ENCODE measurements at regions not wholly inside any gene's neighbourhood (a gene's known extent, or its start where the extent isn't known, plus 50 kb on each side); places are given as distances from the start of the nearest gene placed in this dataset.

DNA sequence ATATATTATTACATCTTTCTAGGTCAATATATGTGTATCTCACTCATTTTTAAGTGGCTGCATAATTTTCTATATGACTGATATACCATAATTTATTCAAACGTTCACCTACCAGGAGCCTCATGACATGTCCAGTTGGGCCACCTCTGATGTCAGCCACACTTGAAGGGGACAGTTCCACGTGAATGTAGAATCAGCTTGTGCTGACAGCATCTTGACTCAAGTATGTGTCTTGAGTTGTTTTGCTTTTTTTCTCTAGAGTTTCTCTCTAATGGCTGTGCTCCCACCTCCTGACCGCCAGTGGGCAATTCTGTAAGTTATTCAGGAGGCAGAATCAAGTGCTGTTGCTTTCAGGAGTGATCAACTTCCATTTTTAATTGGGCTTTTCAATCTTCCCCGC lies 237.9 kb downstream of the NFKBIZ start (continued):
- TF ChIP-seq, protein P1, sequence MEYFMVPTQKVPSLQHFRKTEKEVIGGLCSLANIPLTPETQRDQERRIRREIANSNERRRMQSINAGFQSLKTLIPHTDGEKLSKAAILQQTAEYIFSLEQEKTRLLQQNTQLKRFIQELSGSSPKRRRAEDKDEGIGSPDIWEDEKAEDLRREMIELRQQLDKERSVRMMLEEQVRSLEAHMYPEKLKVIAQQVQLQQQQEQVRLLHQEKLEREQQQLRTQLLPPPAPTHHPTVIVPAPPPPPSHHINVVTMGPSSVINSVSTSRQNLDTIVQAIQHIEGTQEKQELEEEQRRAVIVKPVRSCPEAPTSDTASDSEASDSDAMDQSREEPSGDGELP (IDR thresholded peaks at IDR 0.05; ENCODE audit: borderline replicate concordance, low read depth), result no peak
- no peak for TF ChIP-seq ZNF251 (CRISPR knock-in tag; IDR thresholded peaks at IDR 0.05)
- no peak for TF ChIP-seq RFX5 (IDR thresholded peaks at IDR 0.05; ENCODE audit: low read depth, low read length)
- TF ChIP-seq, protein P2, sequence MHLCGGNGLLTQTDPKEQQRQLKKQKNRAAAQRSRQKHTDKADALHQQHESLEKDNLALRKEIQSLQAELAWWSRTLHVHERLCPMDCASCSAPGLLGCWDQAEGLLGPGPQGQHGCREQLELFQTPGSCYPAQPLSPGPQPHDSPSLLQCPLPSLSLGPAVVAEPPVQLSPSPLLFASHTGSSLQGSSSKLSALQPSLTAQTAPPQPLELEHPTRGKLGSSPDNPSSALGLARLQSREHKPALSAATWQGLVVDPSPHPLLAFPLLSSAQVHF (CRISPR knock-in tag; IDR thresholded peaks at IDR 0.05), result no peak
- no peak for TF ChIP-seq IKZF1 (IDR thresholded peaks at IDR 0.05)
- no peak for TF ChIP-seq ZFAT (CRISPR knock-in tag; conservative IDR thresholded peaks at IDR 0.05)
- TF ChIP-seq, protein P3, sequence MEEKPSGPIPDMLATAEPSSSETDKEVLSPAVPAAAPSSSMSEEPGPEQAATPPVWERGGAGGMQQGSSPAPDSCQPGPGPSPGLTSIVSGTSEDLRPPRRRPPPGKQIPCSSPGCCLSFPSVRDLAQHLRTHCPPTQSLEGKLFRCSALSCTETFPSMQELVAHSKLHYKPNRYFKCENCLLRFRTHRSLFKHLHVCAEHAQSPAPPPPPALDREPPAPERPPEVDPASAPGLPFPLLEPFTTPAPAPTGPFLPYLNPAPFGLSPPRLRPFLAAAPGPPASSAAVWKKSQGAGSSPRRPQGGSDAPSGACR (CRISPR knock-in tag; IDR thresholded peaks at IDR 0.05), result no peak
- TF ChIP-seq, protein P4, sequence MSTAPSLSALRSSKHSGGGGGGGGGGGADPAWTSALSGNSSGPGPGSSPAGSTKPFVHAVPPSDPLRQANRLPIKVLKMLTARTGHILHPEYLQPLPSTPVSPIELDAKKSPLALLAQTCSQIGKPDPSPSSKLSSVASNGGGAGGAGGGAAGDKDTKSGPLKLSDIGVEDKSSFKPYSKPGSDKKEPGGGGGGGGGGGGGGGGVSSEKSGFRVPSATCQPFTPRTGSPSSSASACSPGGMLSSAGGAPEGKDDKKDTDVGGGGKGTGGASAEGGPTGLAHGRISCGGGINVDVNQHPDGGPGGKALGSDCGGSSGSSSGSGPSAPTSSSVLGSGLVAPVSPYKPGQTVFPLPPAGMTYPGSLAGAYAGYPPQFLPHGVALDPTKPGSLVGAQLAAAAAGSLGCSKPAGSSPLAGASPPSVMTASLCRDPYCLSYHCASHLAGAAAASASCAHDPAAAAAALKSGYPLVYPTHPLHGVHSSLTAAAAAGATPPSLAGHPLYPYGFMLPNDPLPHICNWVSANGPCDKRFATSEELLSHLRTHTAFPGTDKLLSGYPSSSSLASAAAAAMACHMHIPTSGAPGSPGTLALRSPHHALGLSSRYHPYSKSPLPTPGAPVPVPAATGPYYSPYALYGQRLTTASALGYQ (CRISPR knock-in tag; IDR thresholded peaks at IDR 0.05), result no peak
- no peak for TF ChIP-seq ZNF781 (CRISPR knock-in tag; IDR thresholded peaks at IDR 0.05; ENCODE audit: borderline replicate concordance, not compliant biosample characterization)

DNA sequence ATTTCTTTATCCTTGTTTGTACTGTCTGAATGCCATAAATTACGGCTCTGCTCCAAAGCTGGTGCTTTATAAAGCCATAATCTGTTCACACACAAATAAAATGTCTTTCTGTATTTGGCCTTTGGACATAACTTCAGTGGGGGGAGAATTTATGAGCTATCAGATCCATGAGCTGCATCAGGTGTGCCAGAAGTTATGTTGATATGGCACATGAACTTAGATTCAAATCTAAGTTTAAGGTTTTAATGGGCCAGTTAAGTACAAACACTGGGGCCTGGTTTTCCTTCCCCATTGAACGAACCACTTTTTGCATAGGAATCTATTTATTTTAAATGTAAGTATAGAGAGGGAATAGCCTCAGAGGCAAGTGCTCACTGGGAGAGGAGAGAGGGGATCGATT lies 239.9 kb downstream of the NFKBIZ start:
- no peak overlapping the region for H3K27ac ChIP-seq (ENCODE audit: extremely low read length, insufficient read depth, low read length)
- no peaks in the 10 kb centered on the region for H3K27me3 ChIP-seq (ENCODE audit: control insufficient read depth in 1 of 2, insufficient read depth in 2 of 2, low read length in 2 of 2)
- no peak for ATAC-seq
- in situ Hi-C loops (cut with HindIII; ENCODE audit: extremely low pct_ligation_motif_present, low pct_unique_long_range_greater_than_20kb) (no loop called here), intact Hi-C loops (cut with micrococcal nuclease; ENCODE audit: unreplicated experiment) (no loop called here)
- BruUV-seq (replicated peaks), result no TSS peak
- no peak overlapping the region for H3K4me3 ChIP-seq (replicated peaks in 1 of 3; ENCODE audit: insufficient read depth in 1 of 3, low read depth in 2 of 3, low read length in 3 of 3)
- CTCF ChIA-PET (ENCODE audit: low intra/inter-chr PET ratio, low total read pairs), result no interaction called here
- no peaks in the 10 kb centered on the region for H4K20me1 ChIP-seq (ENCODE audit: insufficient read depth, low read length)
- DNase-seq (ENCODE audit: low spot score), result no peak
- H2AFZ ChIP-seq (ENCODE audit: low read length), result no peak overlapping the region
- H3K4me1 ChIP-seq (ENCODE audit: insufficient read depth, low read length), result no peaks in the 10 kb centered on the region
- H3K4me2 ChIP-seq (ENCODE audit: low read depth, low read length), result no peak overlapping the region
- POLR2A ChIA-PET, result no interaction called here
- no peaks in the 10 kb centered on the region for H3K9me3 ChIP-seq (ENCODE audit: low read length)
- H3K79me2 ChIP-seq (ENCODE audit: insufficient read depth, low read length), result no peaks in the 10 kb centered on the region
- 2% methylated on average over 3 of the region's 3 CpGs for WGBS (ENCODE audit: low lambda C conversion rate)
- no peak overlapping the region for H3K9ac ChIP-seq (ENCODE audit: insufficient read depth, low read depth, low read length)
- no peak for FAIRE-seq
- H3K36me3 ChIP-seq (replicated peaks in 1 of 2; ENCODE audit: control insufficient read depth in 1 of 2, insufficient read depth in 2 of 2, low read length in 2 of 2), result no peaks in the 10 kb centered on the region
- no peak for TF ChIP-seq HNF4A (CRISPR knock-in tag; IDR thresholded peaks at IDR 0.05)
- TF ChIP-seq, protein P5, sequence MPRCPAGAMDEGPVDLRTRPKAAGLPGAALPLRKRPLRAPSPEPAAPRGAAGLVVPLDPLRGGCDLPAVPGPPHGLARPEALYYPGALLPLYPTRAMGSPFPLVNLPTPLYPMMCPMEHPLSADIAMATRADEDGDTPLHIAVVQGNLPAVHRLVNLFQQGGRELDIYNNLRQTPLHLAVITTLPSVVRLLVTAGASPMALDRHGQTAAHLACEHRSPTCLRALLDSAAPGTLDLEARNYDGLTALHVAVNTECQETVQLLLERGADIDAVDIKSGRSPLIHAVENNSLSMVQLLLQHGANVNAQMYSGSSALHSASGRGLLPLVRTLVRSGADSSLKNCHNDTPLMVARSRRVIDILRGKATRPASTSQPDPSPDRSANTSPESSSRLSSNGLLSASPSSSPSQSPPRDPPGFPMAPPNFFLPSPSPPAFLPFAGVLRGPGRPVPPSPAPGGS (CRISPR knock-in tag; IDR thresholded peaks at IDR 0.05), result no peak
- no peak for TF ChIP-seq DMAP1 (CRISPR knock-in tag; IDR thresholded peaks at IDR 0.05)
- TF ChIP-seq CBX2 (IDR thresholded peaks at IDR 0.05; ENCODE audit: low read depth, low read length), result no peak
- TF ChIP-seq CBX2 (CRISPR knock-in tag; IDR thresholded peaks at IDR 0.05; ENCODE audit: low read depth), result no peak
- TF ChIP-seq, protein P6, sequence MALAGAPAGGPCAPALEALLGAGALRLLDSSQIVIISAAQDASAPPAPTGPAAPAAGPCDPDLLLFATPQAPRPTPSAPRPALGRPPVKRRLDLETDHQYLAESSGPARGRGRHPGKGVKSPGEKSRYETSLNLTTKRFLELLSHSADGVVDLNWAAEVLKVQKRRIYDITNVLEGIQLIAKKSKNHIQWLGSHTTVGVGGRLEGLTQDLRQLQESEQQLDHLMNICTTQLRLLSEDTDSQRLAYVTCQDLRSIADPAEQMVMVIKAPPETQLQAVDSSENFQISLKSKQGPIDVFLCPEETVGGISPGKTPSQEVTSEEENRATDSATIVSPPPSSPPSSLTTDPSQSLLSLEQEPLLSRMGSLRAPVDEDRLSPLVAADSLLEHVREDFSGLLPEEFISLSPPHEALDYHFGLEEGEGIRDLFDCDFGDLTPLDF (CRISPR knock-in tag; IDR thresholded peaks at IDR 0.05), result no peak
- no peak for TF ChIP-seq RBM39 (IDR thresholded peaks at IDR 0.05; ENCODE audit: low read depth, low read length, poor library complexity, severe bottlenecking)
